GM18909 (cell line): ENCODE measurements at regions not wholly inside any gene's neighbourhood (a gene's known extent, or its start where the extent isn't known, plus 50 kb on each side); places are given as distances from the start of the nearest gene placed in this dataset.
"Not testable (repeated sequence)": the region's sequence is repeated elsewhere in the genome, so short reads cannot be mapped to it uniquely, and the experiment has no call there.

Experiments
- ATAC-seq: cut with Tn5 transposase; IDR thresholded peaks from one replicate; pipeline ENCODE4 v1.9.1; 2021; ENCODE audit warnings: mild to moderate bottlenecking; ENCODE audit not compliant: unreplicated experiment, poor library complexity

DNA sequence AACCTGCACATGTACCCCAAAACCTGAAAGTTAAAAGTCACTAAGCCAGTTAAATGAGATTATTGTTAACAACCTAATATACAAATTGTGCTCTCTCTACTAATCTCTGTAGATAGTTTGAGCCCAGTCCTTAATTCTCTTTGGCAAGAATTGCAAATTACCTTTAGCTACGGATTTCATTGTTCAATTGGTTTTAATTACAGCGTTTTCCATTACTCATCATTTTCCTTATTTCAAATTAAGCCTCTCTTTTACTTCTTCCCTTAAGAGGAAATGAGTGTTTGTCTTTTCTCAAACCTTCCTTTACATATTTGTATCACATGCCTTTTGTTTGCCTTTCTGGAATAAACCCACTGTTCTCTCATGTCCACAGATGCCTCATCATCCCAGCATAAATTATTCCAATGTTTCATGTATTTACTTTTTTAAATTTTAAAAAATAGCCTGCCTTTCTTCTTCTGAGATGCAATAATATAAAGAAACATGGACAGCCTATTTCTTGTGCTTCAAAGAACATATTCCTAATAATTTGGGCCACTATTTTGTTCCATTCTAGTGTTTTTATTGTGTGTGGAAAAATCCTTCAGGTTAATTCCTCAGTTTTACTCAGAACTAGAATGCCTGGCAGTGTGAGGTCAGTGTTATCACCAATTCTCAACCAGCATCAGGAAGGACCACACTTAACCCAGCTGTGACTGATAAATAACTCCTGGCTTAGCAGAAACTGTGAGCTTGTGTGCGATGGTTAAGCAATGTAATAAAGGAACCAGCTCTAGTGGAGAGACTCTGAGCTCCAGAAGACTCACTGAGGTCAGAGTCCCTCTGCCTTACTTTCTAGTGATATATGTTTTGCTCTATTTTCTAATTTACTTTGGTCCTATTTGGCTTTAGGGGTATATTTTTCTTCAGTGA, 600.5 kb downstream of the LTN1 start:
- no peak for ATAC-seq

DNA sequence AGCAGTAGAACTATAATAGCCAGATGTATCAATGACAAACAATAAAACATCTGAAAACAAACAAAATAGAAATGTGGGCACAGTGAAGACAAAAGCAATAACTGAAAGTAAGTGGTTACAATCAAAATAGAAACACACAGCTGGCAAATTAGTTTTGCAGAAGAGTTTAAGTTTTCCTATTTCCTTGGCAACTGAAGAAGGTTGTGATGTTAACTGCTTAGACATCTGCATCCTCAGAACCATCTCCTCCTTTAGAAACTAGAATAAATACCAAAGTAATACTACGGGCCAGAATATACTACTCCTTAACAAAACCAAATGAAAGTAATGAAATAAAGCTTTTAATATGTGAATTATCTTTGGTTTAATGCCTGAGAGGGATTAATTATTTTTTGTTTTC, 605.5 kb downstream of the LTN1 start:
- ATAC-seq: no peak

DNA sequence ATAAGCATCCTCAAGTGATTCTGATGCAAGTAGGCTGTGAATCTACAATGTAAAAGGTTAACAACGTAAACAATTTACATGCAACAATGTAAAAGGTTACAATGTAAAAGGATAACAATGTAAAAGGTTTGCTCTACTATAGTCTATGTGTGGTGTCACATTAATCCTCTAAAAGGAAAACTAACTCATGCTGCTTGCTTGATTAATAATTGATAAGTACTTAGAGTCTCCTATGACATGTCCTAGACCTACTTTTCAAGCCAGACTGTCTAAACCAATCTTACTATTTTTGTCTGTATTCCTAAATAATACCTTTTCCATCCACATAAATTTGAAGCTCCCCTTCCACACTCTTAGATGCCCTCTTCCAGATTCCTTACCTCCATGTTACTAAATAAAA, 606.8 kb downstream of the LTN1 start:
- ATAC-seq: no peak

DNA sequence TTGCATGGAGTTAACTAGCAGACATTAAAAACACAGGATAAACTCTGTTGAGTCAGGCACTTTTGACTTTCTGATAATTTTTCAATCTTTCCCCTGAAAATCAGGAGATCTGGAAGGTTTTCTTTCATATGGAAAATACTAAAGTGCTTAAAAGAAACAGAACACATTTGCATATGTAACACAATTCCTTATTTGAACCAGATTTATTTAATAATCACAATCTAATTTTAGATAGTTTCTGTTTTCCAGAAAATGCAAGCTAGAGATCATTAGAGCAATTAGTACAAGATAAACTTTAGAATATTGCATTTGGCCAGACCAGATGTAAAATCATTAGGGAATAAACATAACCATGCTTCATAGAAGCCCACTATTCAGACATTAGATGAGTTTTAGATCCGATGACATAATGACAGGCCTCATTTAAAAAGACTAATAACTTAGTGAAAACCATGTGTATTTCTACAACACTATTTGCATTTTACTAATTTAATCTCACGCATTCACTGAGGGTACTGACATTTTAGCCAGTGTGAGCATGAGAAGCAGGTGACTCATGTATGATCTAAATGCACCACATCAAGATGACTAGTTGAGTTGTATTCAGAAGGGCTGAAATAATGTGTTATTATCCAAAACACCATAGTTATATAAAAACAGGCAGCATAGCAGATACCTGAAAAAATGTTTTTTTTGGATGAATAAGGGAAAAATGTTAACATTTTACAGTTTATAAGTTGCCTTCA, 611.5 kb downstream of the LTN1 start:
- ATAC-seq: not testable (repeated sequence)

DNA sequence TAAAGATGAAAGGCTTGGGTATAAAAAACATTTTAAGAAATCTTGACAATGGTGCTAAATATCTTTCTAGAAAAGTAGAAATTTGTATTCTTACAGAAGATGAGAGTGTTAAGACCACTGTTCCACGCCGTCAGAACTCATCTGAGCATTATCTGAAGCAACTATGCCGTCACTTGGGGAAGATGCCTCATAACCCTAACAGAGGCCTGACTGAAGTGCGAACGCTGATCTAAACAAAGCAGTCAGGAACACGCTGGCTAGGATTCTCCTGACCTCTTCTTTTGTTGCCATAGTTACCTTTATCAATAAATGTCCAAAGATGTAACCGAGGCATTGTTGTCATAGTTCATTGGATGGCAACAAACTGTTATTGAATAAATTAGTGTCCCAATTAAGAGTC, 612.4 kb downstream of the LTN1 start:
- ATAC-seq: no peak

DNA sequence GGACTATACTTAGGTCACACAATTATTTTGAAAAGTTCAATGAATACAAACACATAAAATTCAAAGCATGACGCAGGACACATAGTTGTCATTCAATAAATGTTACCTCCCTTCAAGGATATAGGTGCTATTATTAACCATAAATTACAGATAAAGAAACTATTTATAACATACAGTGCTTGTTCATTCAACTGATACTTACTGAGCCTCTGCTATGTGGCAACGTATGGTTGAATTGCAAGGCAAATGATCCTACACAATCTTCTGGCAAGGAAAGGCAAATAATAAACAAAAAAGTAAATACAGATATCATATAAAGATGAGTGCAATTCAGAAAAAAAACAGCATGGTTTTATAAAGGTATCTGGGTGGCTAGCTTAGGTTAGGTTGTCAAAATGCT, 614.7 kb downstream of the LTN1 start:
- ATAC-seq: no peak

DNA sequence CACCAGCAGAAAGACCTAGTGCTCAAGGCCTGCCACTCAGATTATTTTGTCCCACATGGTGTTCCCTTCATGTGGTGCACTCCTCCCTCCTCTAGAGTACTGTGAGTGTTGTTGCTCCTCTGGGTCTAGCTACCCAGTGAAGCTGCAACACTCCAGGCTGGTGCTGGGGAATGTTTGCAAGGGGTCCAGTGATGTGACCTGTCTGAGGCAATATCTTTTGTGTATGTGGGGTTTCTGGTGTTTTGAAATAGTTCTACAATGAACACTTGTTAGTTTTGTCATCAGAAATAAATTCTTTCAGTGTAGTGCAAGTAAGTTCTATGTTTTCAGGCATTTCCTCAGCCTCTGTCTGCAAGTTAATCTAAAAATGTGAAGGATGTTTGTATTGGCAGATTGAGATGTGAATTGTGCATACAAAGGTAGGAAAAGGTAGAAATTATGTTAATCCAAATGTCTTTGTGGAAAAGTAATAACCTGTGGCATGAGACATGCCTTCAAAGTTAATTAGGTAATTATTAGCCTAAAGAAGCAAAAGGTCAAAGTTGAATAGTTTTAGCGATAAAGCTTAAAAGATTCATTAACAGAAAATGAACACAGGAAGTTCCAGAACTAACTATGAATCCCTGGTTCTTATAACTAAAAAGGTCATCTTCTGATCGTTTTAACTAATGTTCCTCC, 616.8 kb downstream of the LTN1 start:
- ATAC-seq: no peak

DNA sequence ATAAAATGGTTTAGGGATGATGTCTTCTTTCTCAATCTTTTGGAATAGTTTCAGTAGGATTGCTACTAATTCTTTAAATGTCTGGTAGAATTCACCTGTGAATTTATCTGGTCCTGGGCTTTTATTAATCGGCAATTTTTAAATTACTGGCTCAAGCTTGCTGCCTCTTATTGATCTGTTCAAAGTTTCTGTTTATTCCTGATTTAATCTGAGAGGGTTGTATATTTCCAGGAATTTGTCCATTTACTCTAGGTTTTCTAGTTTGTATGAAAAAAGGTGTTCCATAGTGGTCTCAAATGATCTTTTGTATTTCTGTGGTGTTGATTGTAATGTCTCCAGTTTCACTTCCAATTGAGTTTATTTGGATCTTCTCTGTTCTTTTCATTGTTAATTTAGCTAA, 617.8 kb downstream of the LTN1 start:
- no peak for ATAC-seq

DNA sequence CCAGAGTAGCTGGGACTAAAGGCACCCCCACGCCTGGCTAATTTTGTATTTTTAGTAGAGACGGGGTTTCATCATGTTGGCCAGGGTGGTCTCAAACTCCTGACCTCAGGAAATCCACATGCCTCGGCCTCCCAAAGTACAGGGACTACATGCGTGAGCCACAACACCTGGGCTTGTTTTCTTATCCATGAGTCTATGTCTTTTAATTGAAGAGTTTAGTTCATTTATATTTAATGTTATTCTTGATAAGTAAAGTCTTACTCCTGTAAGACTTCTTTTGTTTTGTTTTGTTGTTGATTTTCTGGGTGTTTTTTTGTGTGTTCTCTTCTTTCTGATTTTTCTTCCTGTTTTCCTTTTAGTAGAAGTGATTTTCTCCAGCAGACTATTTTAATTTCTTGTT, 621.0 kb downstream of the LTN1 start:
- ATAC-seq: no peak

DNA sequence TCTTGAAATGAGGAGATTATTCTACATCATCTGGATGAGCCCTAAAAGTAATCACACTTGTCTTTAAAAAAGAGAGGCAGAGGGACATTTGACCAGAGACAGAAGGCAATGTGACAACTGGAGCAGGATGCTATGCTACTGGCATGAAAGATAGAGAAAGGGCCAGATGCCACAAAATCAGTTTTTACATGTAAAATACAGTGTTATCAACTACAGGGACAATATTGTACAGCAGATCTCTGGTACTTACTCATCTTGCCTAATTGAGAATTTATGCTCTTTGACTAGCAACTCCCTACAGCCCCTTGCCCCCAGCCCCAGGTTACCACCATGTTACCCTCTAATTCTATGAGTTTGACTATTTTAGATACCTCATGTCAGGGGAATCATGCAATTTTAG, 633.4 kb downstream of the LTN1 start:
- ATAC-seq: no peak

DNA sequence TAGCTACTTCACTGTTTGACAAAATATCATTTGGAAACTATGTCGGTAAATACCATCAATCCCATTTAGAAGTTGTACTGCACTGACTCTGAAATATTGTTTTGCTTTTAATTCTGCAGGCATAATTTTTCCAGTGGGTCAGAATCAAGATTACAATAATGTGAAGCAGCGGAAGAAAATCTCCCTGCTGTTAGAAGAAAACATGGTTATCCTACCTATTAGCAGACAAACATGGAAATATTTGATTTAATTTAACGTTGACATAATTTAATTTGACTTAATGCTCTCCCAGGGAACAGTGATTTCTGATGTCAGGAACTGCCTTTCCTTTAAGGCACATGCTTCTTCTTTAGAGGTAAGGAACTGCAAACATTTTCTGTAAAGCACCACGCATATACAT, 634.0 kb downstream of the LTN1 start:
- no peak for ATAC-seq

DNA sequence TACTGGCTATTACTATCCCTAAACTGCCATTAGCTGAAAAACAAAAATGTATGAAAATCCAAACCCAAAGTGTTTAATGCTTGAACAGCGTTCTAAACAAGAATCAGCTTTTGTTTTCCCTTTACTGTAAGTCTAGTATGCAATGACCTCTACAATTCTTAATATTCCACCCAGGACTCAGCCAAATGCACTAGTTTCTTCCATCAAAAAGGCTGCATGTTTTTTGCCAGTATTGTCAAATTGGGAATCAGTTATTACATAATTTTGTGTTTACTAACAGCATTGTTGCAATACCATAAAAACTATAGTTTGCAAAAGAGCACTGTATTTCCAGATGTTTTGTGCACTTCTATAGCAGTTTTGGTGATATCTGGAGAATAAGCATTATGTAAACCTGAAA, 634.5 kb downstream of the LTN1 start:
- no peak for ATAC-seq

DNA sequence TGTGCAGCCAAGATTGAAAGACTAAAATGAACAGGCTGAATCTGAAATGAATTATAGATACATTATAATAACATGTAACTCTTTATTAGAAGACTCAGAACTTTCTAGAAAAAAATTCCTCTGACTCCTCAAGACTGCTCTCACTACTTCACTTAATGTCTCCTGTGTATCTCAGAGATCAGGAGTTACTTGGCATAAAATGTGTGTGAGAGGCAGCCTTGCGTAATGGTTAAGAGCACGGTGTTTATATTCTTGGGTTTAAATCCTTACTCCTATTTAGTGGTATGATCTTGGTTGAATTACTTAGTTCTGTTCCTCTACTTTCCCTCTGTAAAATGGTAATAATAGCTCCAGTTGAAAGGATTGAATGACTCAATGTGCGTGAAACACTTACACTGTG, 634.9 kb downstream of the LTN1 start:
- ATAC-seq: no peak

DNA sequence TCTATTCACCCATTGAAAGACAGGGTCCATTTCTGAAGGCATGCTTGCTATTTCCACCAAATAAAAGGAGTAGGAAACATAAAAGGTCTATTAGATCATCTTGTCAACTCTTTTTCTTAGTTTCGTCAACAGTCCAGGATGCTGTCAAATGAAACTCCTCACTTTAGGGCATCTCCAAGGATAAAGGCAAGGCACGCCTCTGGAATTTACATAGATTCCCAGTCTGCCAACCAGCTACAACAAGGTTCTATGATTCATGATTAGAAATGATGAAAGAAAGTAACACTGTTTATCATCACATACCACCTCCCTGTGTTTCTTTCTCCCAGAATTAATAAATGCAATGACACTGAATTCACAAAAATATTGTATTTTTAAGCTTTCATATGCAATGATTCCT, 636.3 kb downstream of the LTN1 start:
- no peak for ATAC-seq

DNA sequence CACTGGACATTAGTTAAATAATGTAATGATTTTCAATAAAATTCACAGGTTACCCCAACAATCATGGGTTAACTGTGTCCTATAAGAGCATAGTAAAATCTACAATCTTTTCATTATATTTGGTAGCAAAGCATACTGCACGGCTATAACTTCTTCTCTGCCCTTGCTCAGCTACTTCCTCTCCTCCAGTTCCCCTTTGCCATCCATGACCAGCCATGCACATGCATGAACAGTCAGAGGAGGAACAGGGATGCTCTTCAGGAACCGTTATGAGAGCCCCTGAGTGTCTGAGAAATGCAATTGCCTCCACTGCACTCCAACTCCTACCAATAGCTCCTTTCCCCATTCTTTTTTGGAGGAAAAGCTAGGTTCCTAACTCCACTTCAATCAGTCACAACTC, 646.7 kb downstream of the LTN1 start:
- no peak for ATAC-seq

DNA sequence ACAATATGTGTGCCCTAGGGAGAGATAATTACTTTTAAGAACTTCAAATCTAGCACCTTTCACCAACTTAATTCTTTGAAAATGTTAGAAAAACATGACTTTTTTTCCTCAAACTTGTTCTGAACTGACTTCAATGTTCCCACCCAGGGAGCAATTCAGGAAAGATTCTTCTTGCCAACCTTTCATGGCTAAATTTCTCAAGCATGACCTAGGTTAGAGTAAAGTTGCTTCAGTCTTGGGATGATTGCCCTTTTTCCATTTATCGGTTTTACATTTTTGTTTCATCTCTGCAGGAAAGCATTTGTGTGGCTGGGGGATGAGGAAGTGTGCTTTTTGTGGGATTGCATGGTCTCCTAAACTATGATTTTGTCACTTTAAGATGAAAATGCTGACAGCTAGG, 647.7 kb downstream of the LTN1 start:
- ATAC-seq: no peak

DNA sequence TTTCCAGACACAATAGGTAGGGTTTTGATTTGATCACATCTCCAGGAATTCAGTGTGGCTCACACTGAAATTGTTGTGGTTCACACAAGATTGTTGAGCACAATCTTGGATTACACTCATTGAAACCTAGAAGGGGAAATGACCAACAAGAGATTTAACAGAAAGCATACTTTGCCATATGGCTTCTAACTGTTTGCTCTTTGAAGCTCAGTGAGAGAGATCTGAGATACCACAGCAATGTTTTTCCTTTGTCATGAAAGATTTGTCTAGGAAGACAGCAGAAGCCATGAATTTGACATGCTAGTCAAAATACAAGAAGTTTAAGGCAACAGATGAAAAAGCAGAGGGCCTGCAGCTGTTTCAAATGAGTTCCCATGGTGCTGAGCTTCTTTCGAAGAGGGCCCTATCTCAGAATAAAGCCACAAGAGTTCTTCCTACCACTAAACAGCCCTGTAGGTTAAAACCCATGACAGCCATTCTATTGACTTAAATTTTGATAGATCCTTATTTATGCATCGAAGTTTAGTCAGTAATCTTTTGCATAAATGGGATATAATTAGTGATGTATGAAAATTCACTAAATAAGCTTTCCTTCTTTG, 650.4 kb downstream of the LTN1 start:
- ATAC-seq: no peak

DNA sequence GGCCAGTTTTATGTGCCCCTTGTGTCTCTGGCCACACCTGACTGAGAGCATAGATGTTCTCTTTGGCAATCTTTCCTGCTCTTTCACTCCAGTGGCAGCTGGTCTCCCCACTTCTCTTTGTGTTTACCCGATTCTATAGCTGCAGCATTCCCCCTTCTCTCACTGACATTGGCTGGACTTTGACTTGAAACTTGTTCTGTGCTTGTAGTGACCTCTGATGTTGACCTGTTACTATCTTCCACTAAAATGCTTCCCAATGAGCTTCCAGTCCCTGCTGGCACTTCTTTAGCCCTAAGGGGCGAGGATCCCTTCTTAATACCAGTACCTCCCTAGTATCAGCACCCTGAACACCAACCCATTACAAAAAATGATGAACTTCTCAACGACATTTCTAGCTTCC, 653.3 kb downstream of the LTN1 start:
- ATAC-seq: no peak

DNA sequence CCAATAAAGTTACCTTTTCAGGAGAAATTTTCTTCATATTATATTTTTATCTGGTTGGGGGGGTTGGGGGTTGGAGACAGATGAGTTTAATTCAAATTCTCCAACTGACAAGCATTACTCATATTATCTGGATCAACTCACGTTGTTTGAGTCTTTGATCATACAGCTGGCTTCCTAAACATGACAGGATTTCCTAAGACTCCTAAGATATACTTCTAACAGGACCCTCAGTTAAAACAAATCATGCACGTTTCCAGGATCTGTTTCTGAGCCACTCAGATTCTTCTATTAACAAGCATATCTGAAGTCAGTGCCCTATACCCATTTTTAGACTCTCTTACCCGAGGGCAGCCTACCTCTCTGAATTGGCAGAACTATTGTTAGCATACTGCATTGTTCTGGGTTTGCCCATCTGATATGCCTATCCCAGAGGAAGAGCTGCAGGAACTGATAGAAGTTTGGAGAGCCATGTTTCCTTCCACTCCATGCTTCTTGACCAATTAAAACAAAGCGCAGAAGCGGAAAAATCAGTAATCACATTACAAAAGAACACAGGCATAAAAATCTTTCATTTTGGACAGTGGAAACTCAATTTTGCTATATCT, 653.9 kb downstream of the LTN1 start:
- no peak for ATAC-seq

DNA sequence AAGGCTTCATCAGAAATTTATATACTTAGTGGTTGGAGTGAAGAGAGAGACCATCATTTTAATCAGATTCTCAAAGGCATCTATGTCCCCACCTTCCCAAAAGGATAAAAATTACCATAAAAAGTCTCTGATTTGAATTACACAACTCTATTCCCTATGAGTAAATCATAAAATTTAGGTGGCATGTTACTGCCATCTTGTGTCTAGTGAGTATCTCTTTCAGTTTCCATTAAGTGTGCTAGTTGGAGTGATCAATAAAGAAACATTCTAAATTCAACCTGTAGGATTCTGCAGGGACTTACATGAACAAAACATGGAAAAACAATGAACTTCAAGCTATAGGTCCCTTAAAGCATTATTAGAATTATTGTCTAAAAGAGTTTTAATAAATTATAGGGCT, 655.4 kb downstream of the LTN1 start:
- ATAC-seq: no peak
